Bronchial epithelial cell (primary cell): ENCODE measurements at regions not wholly inside any gene's neighbourhood (a gene's known extent, or its start where the extent isn't known, plus 50 kb on each side); places are given as distances from the start of the nearest gene placed in this dataset.

Source experiments
- DNase-seq: peaks from one replicate; pipeline ENCODE4 v3.0.0-alpha.2; 2010; ENCODE audit warnings: low read depth
- FAIRE-seq: peaks from 2 replicates; lab custom pipeline; 2011; peaks lifted over from hg19 to GRCh38; lab: Jason Lieb, UNC
- H3K27me3 ChIP-seq: 2 replicates; pipeline ENCODE4 v1.5.1; 2011; ENCODE audit warnings: low read length; ENCODE audit not compliant: control insufficient read depth, insufficient read depth
- H3K36me3 ChIP-seq: 2 replicates; pipeline ENCODE4 v1.5.1; 2011; ENCODE audit warnings: low read length; ENCODE audit not compliant: control insufficient read depth, insufficient read depth
- H3K4me3 ChIP-seq: 2 replicates; pipeline ENCODE4 v1.5.1; 2011; ENCODE audit warnings: mild to moderate bottlenecking, low read depth, low read length, control low read depth
- TF ChIP-seq, protein P1 (sequence below): IDR thresholded peaks from 2 replicates; pipeline ENCODE4 v1.5.1; 2011; ENCODE audit warnings: mild to moderate bottlenecking, moderate library complexity, low read length, control low read depth, inconsistent platforms; ENCODE audit not compliant: insufficient read depth, severe bottlenecking

- TF ChIP-seq, protein P1, sequence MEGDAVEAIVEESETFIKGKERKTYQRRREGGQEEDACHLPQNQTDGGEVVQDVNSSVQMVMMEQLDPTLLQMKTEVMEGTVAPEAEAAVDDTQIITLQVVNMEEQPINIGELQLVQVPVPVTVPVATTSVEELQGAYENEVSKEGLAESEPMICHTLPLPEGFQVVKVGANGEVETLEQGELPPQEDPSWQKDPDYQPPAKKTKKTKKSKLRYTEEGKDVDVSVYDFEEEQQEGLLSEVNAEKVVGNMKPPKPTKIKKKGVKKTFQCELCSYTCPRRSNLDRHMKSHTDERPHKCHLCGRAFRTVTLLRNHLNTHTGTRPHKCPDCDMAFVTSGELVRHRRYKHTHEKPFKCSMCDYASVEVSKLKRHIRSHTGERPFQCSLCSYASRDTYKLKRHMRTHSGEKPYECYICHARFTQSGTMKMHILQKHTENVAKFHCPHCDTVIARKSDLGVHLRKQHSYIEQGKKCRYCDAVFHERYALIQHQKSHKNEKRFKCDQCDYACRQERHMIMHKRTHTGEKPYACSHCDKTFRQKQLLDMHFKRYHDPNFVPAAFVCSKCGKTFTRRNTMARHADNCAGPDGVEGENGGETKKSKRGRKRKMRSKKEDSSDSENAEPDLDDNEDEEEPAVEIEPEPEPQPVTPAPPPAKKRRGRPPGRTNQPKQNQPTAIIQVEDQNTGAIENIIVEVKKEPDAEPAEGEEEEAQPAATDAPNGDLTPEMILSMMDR: no peak
- Histone ChIP-seq H3K36me3 (no peaks in the 10 kb centered on the region), H3K27me3 (no peaks in the 10 kb centered on the region), H3K4me3 (no peak overlapping the region)
- peak; percentile 58 for DNase-seq
- FAIRE-seq: no peak
Observed at GRCh38 chr3:182268711-182269110, 524.6 kb upstream of the ATP11B start.

- FAIRE-seq: no peak
- TF ChIP-seq, protein P1: no peak
- Histone ChIP-seq H3K27me3 (no peaks in the 10 kb centered on the region), H3K4me3 (no peak overlapping the region), H3K36me3 (no peaks in the 10 kb centered on the region)
- DNase-seq: no peak
Observed at GRCh38 chr3:182276512-182276911, 516.8 kb upstream of the ATP11B start.

DNA sequence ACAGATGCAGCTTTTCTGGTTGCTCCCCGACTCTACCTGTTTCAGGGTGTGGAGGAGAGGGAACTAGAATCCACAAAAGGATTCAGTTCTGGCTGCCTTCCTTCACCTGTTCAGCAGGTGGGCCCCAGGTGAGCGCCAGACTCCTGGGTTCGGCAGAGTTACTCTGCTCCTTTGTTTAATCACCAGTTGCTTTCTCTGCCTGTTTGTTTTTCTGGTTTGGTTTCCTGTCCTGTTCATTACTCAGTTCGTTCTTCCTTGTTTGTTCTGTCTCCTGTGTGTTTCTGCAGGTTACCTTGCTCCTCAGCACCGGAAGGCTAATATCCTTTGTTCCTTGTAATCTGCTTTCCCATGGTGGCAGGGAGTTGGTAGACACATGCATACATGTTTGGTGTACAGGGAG is 508.5 kb upstream of the ATP11B start:
- Histone ChIP-seq H3K4me3 (no peak overlapping the region), H3K27me3 (no peaks in the 10 kb centered on the region), H3K36me3 (no peaks in the 10 kb centered on the region)
- TF ChIP-seq, protein P1: no peak
- FAIRE-seq (no peak), DNase-seq (peak; percentile 78)

DNA sequence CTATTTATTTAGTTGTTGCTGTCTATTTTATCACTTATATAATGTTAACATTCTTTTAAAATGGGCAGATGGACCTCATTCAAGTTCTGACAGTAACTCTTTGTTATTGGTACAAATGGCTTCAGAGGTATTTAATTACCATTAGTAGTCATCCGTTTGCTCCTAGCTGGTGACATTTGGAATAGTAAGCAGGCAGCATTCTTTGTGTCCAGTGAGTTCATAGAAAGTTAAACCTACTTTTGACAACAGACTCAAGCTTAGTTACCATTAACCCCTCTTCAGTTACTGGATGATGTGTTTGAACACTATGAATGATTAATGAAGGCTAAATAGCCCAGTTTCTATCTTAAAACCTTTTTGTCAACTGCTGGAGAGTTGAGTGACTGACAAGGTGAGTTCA is 500.7 kb upstream of the ATP11B start:
- Histone ChIP-seq H3K27me3 (no peaks in the 10 kb centered on the region), H3K4me3 (no peak overlapping the region), H3K36me3 (no peaks in the 10 kb centered on the region)
- FAIRE-seq: no peak
- no peak for DNase-seq
- TF ChIP-seq, protein P1: no peak

DNA sequence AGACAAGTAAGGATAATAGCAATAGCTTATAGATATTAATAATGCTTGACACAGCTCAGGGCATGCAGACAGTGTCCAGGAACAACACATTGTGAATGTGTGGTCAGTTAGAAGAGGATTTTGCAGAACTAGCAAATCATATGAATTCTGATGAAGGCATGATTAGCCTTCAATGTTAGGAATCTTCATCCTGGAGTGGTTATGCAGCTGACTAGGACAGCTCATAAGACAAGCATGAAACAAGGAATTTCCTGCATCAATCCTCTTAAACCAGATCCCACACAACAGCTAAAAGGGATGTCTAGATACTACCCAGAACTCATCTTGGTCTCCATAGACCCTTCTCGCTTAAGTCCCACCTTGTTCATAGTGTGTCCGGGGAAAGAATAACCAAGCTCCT is 499.0 kb upstream of the ATP11B start:
- no peak for FAIRE-seq

GRCh38 chr3:182294696-182295095 is 498.6 kb upstream of the ATP11B start:
- Histone ChIP-seq H3K27me3 (no peaks in the 10 kb centered on the region), H3K4me3 (no peak overlapping the region), H3K36me3 (no peaks in the 10 kb centered on the region)
- no peak for FAIRE-seq
- no peak for DNase-seq
- TF ChIP-seq, protein P1: no peak

More for the DNA sequence above, 499.0 kb upstream of the ATP11B start:
- peak; percentile 53 for DNase-seq
- Histone ChIP-seq H3K27me3 (no peaks in the 10 kb centered on the region), H3K36me3 (no peaks in the 10 kb centered on the region), H3K4me3 (no peak overlapping the region)
- TF ChIP-seq, protein P1: no peak
